Uterus (tissue), 2 donors: ENCODE measurements at regions not wholly inside any gene's neighbourhood (a gene's known extent, or its start where the extent isn't known, plus 50 kb on each side); places are given as distances from the start of the nearest gene placed in this dataset.

ENCODE experiments used
- CTCF ChIP-seq, 4 experiments: fragments of 200-600 bp in 2 of 4; fragments of 450-650 bp in 2 of 4; sonication (generic) in 2 of 4; IDR thresholded peaks; one replicate each; pipeline ENCODE4 v1.5.1; 2016 to 2019; ENCODE audit warnings: antibody characterized with exemption in 4 of 4, mild to moderate bottlenecking in 2 of 4, moderate library complexity in 1 of 4
- POLR2A ChIP-seq, 2 donors: fragments of 450-650 bp; IDR thresholded peaks; one replicate each; pipeline ENCODE4 v1.6.1; 2016; ENCODE audit warnings: antibody characterized with exemption in 2 of 2, mild to moderate bottlenecking in 1 of 2, moderate library complexity in 1 of 2

- TF ChIP-seq CTCF (IDR thresholded peaks at IDR 0.05) (no peak), POLR2A (IDR thresholded peaks at IDR 0.05) (no peak)
Measured at GRCh38 chr3:23644676-23645075, 161.1 kb upstream of the UBE2E1 start.
